HG02642 (cell line): ENCODE measurements at regions not wholly inside any gene's neighbourhood (a gene's known extent, or its start where the extent isn't known, plus 50 kb on each side); places are given as distances from the start of the nearest gene placed in this dataset.
"Not testable (repeated sequence)": the region's sequence is repeated elsewhere in the genome, so short reads cannot be mapped to it uniquely, and the experiment has no call there.

Experiments
- ATAC-seq: cut with Tn5 transposase; IDR thresholded peaks from one replicate; pipeline ENCODE4 v1.9.1; 2021; ENCODE audit warnings: mild to moderate bottlenecking; ENCODE audit not compliant: unreplicated experiment, poor library complexity

DNA sequence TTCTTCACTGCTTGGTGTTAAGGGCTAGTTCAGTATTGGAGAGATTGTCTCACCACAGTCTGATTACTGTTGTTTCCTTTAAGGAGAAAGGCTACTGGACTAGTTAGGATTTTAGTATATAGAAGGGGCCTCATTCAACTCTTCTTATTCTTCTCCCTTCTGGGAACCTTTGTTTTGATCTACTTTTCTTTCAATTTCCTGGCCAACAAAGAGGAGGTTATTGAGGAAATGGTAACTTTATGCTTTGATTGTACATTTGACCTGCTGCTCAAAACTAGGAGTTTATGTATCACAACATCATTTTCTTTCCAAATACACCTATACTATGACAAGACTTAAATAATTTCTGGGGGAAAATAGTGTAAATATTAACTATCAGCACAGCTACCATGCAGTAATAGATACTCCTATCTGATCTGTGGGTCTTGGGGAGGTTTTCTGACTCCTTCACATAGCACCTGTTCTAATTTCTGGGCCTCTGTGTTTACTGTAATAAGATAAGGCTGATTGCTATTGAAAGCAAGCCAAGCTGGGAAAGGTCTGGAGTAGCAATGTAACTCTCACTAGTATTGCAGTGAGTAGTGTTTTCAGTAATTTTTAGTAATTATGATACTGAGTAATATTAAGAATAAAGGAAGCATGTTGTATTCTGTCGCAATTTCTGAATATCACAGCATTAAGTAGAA lies 395.3 kb downstream of the NUP35 start:
- ATAC-seq = no peak

DNA sequence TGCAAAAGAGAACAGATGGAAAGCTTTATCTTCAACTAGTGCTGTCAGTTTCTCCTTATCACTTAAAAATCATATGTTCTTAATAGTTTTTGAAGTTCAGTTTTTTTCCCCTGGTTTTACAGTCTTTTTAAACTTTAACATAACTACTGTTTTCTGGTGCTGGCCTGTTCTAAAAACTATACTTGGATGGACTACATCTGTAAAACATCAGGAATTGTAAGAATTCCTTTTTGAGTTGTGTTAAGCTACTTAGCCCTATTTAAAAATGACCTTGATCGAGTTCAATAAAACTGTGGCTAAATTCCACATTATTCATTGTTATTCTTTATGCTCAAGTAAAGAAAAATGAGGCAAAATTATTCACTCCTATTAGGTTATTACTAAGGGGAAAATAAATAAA lies 397.7 kb downstream of the NUP35 start:
- ATAC-seq = no peak

- no peak for ATAC-seq
Measured at GRCh38 chr2:183522489-183523266, 398.4 kb downstream of the NUP35 start.

DNA sequence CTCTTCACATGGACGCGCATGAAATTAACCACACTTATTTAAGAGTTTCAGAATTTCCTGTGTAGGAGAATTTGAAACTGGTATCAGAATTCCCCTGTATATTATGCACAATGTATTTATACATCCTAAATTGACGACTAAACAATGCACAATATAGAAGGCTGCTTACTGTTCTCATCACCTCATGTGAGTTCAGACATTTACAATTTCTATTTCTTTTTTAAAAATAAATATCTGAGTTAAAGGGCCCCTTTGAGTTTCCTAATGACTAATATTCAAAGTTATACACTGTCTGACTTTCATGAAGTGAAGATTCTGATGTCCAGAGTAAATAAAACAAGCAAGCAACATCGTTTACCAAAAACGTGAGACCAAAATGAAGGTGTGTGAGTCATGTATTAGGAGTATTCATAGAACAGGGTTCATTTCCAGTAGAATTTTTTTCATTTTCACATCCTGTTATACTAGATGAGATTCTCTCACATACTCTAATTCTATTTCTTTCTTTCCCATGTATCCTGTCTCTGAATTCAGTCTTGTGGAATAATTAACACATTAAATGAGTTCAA lies 406.2 kb downstream of the NUP35 start:
- peak; percentile 73 for ATAC-seq

DNA sequence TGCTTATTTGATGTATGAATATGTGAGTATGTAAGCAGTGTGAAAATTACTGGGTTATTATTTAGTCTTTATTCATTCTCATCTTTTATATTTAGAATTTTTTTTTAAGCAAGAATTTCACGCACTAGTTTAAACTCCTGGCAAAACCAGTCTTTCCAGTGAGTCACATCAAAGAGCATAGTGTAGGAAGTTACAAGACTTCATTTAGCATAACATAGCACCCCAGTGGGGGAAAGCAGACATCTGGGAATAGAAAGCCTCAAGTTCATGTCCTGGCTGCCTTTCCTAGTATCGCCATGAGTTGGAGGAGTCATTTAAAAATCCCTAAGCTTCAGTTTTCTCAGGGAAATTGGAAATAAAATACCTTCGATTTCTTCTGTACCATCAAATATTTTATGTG lies 408.3 kb downstream of the NUP35 start:
- no peak for ATAC-seq

- no peak for ATAC-seq
Measured at GRCh38 chr2:183533021-183533420, 408.8 kb downstream of the NUP35 start.

DNA sequence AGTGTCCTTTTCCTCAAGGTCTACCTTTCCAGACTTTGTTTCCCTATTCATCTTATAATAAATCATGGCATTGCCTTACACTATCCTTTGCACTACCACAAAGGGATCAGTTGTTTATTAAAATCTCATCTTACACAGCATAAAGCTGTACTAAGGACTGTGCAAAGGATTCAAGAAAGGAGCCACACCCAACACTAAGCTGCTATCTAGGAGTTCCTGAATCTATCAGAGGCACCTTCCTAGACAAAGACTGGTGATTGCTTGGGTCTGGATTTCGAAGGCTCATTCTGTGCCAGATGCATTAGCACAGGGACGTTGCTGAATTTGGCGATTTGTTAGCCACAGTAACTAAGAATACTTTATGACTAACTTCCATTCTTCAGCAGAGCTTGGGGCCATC lies 412.0 kb downstream of the NUP35 start:
- no peak for ATAC-seq

DNA sequence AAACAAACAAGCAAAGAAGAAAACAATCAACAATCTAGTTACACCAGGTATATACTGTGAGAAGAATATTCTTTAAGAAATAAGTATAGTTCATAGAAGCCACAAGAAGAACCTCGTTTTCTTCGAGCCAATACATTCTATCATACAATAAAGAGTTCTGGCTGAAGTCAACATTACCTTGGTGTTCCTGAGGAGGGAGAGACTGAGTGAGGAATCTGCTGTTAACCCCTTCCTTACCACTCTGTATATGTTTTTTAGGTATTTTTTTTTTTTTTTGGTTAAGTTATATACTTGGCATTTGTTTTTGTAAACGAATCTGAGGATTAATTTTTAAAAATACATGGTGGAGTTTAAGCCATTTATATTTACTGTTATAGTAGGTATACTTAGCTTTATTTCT lies 412.5 kb downstream of the NUP35 start:
- no peak for ATAC-seq

DNA sequence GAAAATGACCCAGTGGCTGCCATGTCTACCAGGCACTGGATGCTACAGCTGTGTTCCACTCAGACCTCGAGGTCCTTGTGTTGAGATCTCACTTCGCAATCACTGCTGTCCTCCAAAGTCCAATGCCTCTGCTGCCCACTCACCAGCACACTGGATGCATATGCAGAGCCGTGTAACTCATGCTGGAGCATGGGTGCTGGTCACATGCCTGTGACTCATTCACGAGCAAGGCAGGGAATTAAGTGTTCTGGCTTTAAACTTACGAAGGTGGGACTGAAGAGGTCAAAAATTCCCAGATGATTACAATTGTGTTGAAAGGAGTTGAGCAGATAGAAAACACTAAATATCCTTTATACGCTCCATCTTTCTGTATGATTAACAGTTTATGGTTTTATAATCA lies 417.5 kb downstream of the NUP35 start:
- ATAC-seq = no peak

GRCh38 chr2:183542606-183543005 lies 418.4 kb downstream of the NUP35 start:
- no peak for ATAC-seq

DNA sequence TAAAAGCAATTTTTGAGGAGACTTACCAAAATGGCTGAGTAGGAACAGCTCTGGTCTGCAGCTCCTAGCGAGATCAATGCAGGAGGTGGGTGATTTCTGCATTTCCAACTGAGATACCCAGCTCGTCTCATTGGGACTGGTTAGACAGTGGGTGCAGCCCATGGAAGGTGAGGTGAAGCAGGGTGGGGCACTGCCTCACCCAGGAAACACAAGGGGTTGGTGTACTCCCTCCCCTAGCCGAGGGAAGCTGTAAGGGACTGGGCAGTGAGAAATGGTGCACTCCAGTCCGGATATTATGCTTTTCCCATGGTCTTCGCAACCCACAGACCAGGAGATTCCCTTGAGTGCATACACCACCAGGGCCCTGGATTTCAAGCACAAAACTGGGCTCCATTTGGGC lies 419.0 kb downstream of the NUP35 start:
- ATAC-seq = peak; percentile 12

DNA sequence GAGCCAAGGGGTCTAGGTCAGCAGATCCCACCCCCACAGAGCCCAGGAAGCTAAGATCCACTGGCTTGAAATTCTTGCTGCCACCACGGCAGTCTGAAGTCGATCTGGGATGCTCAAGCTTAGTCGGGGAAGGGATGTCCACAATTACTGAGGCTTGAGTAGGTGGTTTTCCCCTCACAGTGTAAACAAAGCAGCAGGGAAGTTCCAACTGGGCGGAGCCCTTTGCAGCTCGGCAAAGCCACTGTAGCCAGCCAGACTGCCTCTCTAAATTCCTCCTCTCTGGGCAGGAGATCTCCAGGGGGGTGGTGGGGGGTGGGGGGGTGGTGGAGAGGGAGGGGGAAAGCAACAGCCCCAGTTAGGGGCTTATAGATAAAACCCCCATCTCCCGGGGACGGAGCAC lies 419.5 kb downstream of the NUP35 start:
- peak; percentile 96 for ATAC-seq

DNA sequence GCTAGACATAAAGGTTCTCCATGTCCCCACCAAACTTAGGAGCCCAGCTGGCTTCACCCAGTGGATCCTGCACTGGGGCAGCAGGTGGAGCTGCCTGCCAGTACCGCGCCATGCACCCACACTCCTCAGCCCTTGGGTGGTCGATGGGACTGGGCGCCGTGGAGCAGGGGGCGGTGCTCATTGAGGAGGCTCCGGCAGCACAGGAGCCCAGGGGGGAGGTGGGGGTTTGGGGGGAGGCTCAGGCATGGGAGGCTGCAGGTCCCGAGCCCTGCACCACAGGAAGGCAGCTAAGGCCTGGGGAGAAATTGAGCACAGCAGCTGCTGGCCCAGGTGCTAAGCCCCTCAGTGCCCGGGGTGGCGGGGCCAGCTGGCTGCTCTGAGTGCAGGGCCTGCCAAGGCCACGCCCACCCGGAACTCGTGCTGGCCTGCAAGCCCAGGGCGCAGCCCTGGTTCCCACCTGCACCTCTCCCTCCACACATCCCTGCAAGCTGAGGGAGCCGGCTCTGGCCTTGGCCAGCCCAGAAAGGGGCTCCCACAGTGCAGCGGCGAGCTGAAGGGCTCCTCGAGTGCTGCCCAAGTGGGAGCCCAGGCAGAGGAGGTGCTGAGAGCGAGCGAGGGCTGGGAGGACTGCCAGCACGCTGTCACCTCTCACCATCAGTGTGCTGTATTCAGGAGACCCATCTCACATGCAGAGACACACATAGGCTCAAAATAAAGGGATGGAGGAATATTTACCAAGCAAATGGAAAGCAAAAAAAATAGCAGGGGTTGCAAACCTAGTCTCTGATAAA lies 422.5 kb downstream of the NUP35 start:
- ATAC-seq = not testable (repeated sequence)

DNA sequence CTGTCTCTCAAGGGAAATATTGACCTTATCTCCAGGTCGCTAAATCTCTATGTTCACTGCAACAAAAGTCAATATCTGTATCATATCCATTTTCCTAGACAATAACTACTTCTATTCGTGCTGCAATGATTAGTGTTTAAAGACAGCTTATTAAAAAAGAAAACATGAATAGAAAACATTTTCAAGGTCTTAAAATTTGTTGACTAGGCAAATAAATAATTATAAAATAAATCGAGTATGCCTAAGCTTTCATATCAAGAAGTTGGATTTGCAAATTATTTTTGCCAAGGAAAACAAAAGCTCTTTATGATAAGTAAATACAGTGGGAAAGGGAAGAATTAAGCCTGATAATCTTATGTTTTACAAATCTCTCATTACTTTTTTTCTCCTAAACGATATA lies 428.5 kb downstream of the NUP35 start:
- no peak for ATAC-seq

GRCh38 chr2:183564726-183565125 lies 440.5 kb downstream of the NUP35 start:
- ATAC-seq = no peak

DNA sequence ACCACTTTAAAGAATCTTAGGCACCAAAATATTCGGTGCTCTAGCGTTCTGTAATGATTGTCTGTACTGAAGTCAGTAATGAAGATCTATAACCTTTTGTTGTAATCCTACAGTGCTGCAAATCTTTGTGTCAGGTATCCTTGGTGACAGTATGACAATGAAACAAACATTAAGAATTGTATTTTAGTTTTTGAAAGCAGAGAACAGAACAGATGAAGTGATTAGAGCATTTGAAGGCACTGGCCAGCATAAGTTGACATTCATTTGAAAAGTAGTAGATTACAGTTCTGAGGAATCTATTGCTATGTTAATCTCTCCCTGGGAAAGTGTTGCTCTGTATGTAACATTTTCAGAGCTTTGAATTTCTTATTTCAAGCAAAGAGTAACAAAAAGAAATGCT lies 451.2 kb downstream of the NUP35 start:
- no peak for ATAC-seq

DNA sequence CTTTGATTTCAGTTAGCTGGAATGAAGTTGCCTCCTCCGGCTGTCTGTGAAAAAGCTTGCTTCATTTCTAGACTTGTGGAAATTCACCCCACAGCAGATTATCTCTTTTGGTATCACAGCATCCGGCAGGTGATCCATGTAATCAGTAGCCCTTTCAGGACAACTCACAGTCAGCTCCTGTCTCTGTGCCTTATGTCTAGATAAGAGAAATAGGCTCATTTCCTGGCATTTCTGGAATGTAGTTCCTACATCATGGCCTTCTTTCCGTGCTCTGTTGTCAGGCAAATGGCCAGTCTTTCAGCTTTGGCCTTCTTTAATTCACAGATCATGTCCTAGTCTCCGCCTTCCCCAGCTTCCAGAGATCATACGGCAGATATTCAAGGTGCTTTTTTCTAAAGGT lies 455.4 kb downstream of the NUP35 start:
- no peak for ATAC-seq

- ATAC-seq = no peak
Measured at GRCh38 chr2:183592271-183592670, 468.0 kb downstream of the NUP35 start.

GRCh38 chr2:183594150-183594549 lies 469.9 kb downstream of the NUP35 start:
- ATAC-seq = no peak

DNA sequence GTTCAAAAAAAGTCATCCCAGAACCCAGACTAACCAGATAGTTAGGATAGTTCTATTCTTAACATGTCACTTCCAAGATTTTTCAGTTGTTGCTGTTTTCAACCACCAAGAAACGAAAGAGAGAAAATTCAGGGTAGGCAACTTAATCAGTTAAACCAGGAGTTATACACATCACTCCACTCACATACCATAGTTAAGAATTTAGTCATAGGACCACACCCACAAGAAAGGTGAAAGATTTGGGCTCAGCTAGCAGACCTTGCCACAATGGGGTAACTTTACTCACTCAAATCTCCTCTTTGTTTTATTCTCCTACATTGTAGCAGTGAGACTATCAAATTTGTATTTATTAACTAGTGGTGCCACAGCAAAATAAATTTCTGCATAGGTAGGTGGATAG lies 473.6 kb downstream of the NUP35 start:
- ATAC-seq = no peak

DNA sequence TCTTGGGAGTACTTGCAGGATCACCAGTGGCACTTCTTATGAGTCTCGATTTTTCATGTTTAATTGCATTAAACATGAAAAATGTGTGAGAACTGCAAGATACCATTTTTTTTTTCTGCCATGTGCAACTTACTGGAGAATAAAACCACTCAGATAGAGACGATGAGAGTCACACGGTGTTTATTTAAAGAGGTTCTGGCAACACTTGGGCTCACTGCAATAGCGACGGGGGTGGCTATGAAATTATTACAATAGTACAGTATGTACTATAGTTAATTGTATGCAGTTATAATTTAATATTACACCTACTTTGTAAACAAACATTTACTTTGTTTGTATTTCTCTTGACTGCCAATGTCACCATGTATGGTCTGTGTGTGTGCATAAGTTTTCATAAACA lies 479.8 kb downstream of the NUP35 start:
- no peak for ATAC-seq
